HCT116 (cell line): ENCODE measurements at regions not wholly inside any gene's neighbourhood (a gene's known extent, or its start where the extent isn't known, plus 50 kb on each side); places are given as distances from the start of the nearest gene placed in this dataset.

Source experiments
- ATAC-seq: fragments of 200-7000 bp; cut with Tn5 transposase; 2 replicates; pipeline ENCODE4 v1.9.1; 2020; ENCODE audit warnings: mild to moderate bottlenecking, moderate library complexity
- BruUV-seq: library from RNA; stranded (reverse); fragments of 400-500 nt; replicated peaks from 2 replicates; lab custom pipeline; 2021; lab: Mats Ljungman, UMichigan
- CTCF ChIA-PET: fragments of 300-600 bp; sonication (Branson Sonifier 250); formaldehyde crosslinking; loops from one replicate; lab custom pipeline; 2021; ENCODE audit warnings: antibody characterized with exemption; lab: Charles Lee
- POLR2A ChIA-PET: fragments of 300-600, 350-600 bp; sonication (Branson Sonifier 250); formaldehyde crosslinking; loops from one replicate; lab custom pipeline; 2021; ENCODE audit warnings: antibody characterized with exemption; lab: Charles Lee
- RAD21 ChIA-PET, 2 experiments: fragments of 300-600 bp; sonication (Branson Sonifier 250); formaldehyde crosslinking; loops; one replicate each; lab custom pipeline; 2023; ENCODE audit warnings: low total read pairs in 2 of 2; ENCODE audit not compliant: uncharacterized antibody in 2 of 2, unreplicated experiment in 2 of 2, low non-redundant PET in 1 of 2; lab: Charles Lee
- DNase-seq: peaks from one replicate; pipeline ENCODE4 v3.0.0-alpha.2; 2010; ENCODE audit warnings: low read depth, low spot score
- H2AFZ ChIP-seq: fragments of 200-600 bp; shearing (Covaris generic), sonication (generic); 2 replicates; pipeline ENCODE4 v1.6.1; 2017; ENCODE audit warnings: low read depth, mixed run types, mixed read lengths, antibody characterized with exemption, low read length; ENCODE audit not compliant: poor library complexity, severe bottlenecking
- H3K27ac ChIP-seq: 2 replicates; pipeline ENCODE4 v1.5.1; 2012; ENCODE audit warnings: low read depth, low read length
- H3K27me3 ChIP-seq: fragments of 200-600 bp; sonication (generic); 2 replicates; pipeline ENCODE4 v1.6.1; 2016; ENCODE audit warnings: mixed run types, low read length, mixed read lengths; ENCODE audit not compliant: insufficient read depth
- H3K36me3 ChIP-seq, 2 experiments: fragments of 200-500 bp in 1 of 2; fragments of 200-600 bp in 1 of 2; sonication (Bioruptor generic) in 1 of 2; sonication (generic) in 1 of 2; 2 replicates each; pipeline versions ENCODE4 v1.5.1 to v1.6.1; 2014 to 2016; ENCODE audit warnings: low read length in 2 of 2, inconsistent platforms in 1 of 2, mixed read lengths in 1 of 2, mixed run types in 1 of 2; ENCODE audit not compliant: insufficient read depth in 2 of 2, control insufficient read depth in 1 of 2
- H3K4me1 ChIP-seq, 2 experiments: fragments of 200-600 bp in 1 of 2; sonication (generic) in 1 of 2; 2 replicates each; pipeline versions ENCODE4 v1.5.1 to v1.6.1; 2012 to 2017; ENCODE audit warnings: low read length in 2 of 2, inconsistent platforms in 1 of 2, mild to moderate bottlenecking in 1 of 2, mixed read lengths in 1 of 2, mixed run types in 1 of 2, moderate library complexity in 1 of 2; ENCODE audit not compliant: insufficient read depth in 2 of 2, control insufficient read depth in 1 of 2
- H3K4me2 ChIP-seq: fragments of 200-600 bp; sonication (generic); 2 replicates; pipeline ENCODE4 v1.6.1; 2017; ENCODE audit warnings: mixed run types, low read length, mixed read lengths
- H3K4me3 ChIP-seq, 2 experiments: fragments of 200-600 bp in 1 of 2; sonication (generic) in 1 of 2; replicated peaks in 1 of 2; 2 replicates each; pipeline ENCODE4 v1.5.1; 2011 to 2016; ENCODE audit warnings: low read length in 2 of 2, control low read depth in 1 of 2, low read depth in 1 of 2, mild to moderate bottlenecking in 1 of 2, mixed read lengths in 1 of 2, mixed run types in 1 of 2
- H3K79me2 ChIP-seq: fragments of 200-600 bp; sonication (generic); 2 replicates; pipeline ENCODE4 v1.6.1; 2017; ENCODE audit warnings: mild to moderate bottlenecking, mixed run types, low read length, moderate library complexity, mixed read lengths; ENCODE audit not compliant: insufficient read depth
- H3K9ac ChIP-seq: fragments of 200-600 bp; sonication (generic); 2 replicates; pipeline ENCODE4 v1.6.1; 2016; ENCODE audit warnings: low read length, mixed read lengths
- H3K9me2 ChIP-seq: fragments of 200-600 bp; sonication (generic), shearing (Covaris generic); 2 replicates; pipeline ENCODE4 v1.6.1; 2017; ENCODE audit warnings: mixed run types, mild to moderate bottlenecking, moderate library complexity; ENCODE audit not compliant: insufficient read depth
- H3K9me3 ChIP-seq, 2 experiments: fragments of 200-500 bp in 1 of 2; fragments of 200-600 bp in 1 of 2; sonication (Bioruptor generic) in 1 of 2; sonication (generic) in 1 of 2; 2 replicates each; pipeline ENCODE4 v1.6.1; 2014 to 2017; ENCODE audit warnings: low read length in 2 of 2, mixed read lengths in 2 of 2, inconsistent platforms in 1 of 2, low read depth in 1 of 2, mild to moderate bottlenecking in 1 of 2, mixed run types in 1 of 2, moderate library complexity in 1 of 2; ENCODE audit not compliant: control insufficient read depth in 1 of 2, insufficient read depth in 1 of 2
- H4K20me1 ChIP-seq: fragments of 200-600 bp; sonication (generic), shearing (Covaris generic); 2 replicates; pipeline ENCODE4 v1.6.1; 2017; ENCODE audit warnings: mixed run types, mild to moderate bottlenecking, moderate library complexity; ENCODE audit not compliant: insufficient read depth
- ATF3 ChIP-seq: IDR thresholded peaks from 2 replicates; pipeline ENCODE4 v1.6.1; 2012
- CBX3 ChIP-seq: IDR thresholded peaks from 2 replicates; pipeline ENCODE4 v1.6.1; 2012; ENCODE audit warnings: low read depth
- CEBPB ChIP-seq: IDR thresholded peaks from 2 replicates; pipeline ENCODE4 v1.6.1; 2012; ENCODE audit warnings: low read depth
- CTCF ChIP-seq, 3 experiments: fragments of 200-600 bp in 1 of 3; sonication (generic) in 1 of 3; IDR thresholded peaks in 2 of 3; conservative IDR thresholded peaks in 1 of 3; 2 replicates each; pipeline ENCODE4 v1.5.1; 2012 to 2017; ENCODE audit warnings: low read depth in 2 of 3, low read length in 2 of 3, antibody characterized with exemption in 1 of 3, borderline replicate concordance in 1 of 3, control low read depth in 1 of 3, mild to moderate bottlenecking in 1 of 3, mixed read lengths in 1 of 3, mixed run types in 1 of 3, moderate library complexity in 1 of 3; ENCODE audit not compliant: insufficient read depth in 1 of 3
- EGR1 ChIP-seq: IDR thresholded peaks from 2 replicates; pipeline ENCODE4 v1.6.1; 2012; ENCODE audit warnings: low read depth
- EZH2phosphoT487 ChIP-seq: fragments of 200-600 bp; IDR thresholded peaks from 2 replicates; pipeline ENCODE4 v1.6.1; 2018; ENCODE audit warnings: antibody characterized with exemption, borderline replicate concordance
- POLR2A ChIP-seq: IDR thresholded peaks from 2 replicates; pipeline ENCODE4 v1.7.0; 2011; ENCODE audit warnings: borderline replicate concordance; ENCODE audit not compliant: insufficient read depth, insufficient read length; ENCODE audit errors: extremely low read depth
- POLR2AphosphoS5 ChIP-seq: IDR thresholded peaks from 2 replicates; pipeline ENCODE4 v1.6.1; 2011; ENCODE audit warnings: mild to moderate bottlenecking, low read depth, low read length, moderate library complexity
- RAD21 ChIP-seq: IDR thresholded peaks from 2 replicates; pipeline ENCODE4 v1.6.1; 2012; ENCODE audit warnings: low read depth, mild to moderate bottlenecking
- REST ChIP-seq: IDR thresholded peaks from 2 replicates; pipeline ENCODE4 v1.6.1; 2012; ENCODE audit warnings: low read depth
- SP1 ChIP-seq: IDR thresholded peaks from 2 replicates; pipeline ENCODE4 v1.6.1; 2012; ENCODE audit warnings: low read depth
- SRF ChIP-seq: IDR thresholded peaks from 2 replicates; pipeline ENCODE4 v1.6.1; 2012; ENCODE audit warnings: low read depth
- TCF7L2 ChIP-seq: IDR thresholded peaks from 2 replicates; pipeline ENCODE4 v1.7.0; 2011; ENCODE audit warnings: borderline replicate concordance, inconsistent platforms; ENCODE audit not compliant: insufficient read depth, insufficient read length; ENCODE audit errors: extremely low read depth
- YY1 ChIP-seq: IDR thresholded peaks from 2 replicates; pipeline ENCODE4 v1.6.1; 2011; ENCODE audit warnings: low read length, low read depth, moderate library complexity, mild to moderate bottlenecking; ENCODE audit not compliant: insufficient replicate concordance; ENCODE audit errors: extremely low read depth
- ZBTB33 ChIP-seq: IDR thresholded peaks from 2 replicates; pipeline ENCODE4 v1.6.1; 2011; ENCODE audit warnings: mild to moderate bottlenecking, low read length, moderate library complexity; ENCODE audit not compliant: insufficient replicate concordance; ENCODE audit errors: extremely low read depth
- ZFX ChIP-seq: fragments of 450-650 bp; IDR thresholded peaks from 2 replicates; pipeline ENCODE4 v1.6.1; 2017
- ZNF274 ChIP-seq: fragments of 200-500 bp; sonication (Bioruptor generic); IDR thresholded peaks from 2 replicates; pipeline ENCODE4 v1.6.1; 2014; ENCODE audit warnings: mild to moderate bottlenecking, low read depth, low read length, inconsistent platforms
- intact Hi-C: fragments of 100-400 bp; cut with micrococcal nuclease; formaldehyde crosslinking; loops from 2 replicates; pipeline ENCODE4 v1.10.0; 2022

DNA sequence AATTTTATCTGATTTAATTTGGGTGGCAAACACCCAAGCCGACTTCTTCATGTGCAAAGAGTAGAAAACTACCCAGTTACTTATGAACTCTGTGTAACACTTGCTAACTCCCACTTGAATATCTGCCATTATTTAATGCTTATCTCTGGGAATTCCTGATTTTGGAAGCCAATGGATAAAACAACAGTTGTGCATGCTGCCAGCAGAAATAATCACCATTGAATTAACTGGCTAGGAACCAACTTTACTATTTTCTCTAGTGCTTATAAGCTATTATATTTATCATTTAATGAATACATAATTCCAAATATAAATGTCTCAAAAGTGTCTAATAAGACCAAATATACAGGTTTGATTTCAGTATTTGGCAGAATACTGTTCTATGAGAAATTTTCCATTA lies 85.7 kb downstream of the IZUMO3 start:
- intact Hi-C loops: no loop called here
- H3K9ac ChIP-seq: no peak overlapping the region

More for the DNA sequence above, 85.7 kb downstream of the IZUMO3 start:
- ATAC-seq: no peak
- no peak overlapping the region for H3K4me2 ChIP-seq
- no peak overlapping the region for H2AFZ ChIP-seq
- POLR2A ChIA-PET: no interaction called here
- TF ChIP-seq RAD21 (no peak), CEBPB (no peak), CTCF (IDR thresholded peaks at IDR 0.05 in 2 of 3, conservative IDR thresholded peaks at IDR 0.05 in 1 of 3; ENCODE audit: borderline replicate concordance in 1 of 3, insufficient read depth in 1 of 3, low read depth in 2 of 3, low read length in 2 of 3) (no peak), SP1 (no peak), EGR1 (no peak), REST (no peak), ZFX (no peak), SRF (no peak), POLR2AphosphoS5 (no peak), POLR2A (no peak), EZH2phosphoT487 (no peak), ZBTB33 (no peak), CBX3 (no peak), TCF7L2 (no peak), ATF3 (no peak), ZNF274 (no peak), YY1 (no peak)
- TF ChIP-seq, all 23 proteins: peak for 0
- no peaks in the 10 kb centered on the region for H3K27me3 ChIP-seq
- DNase-seq: no peak
- no TSS peak for BruUV-seq
- H3K9me3 ChIP-seq: peaks cover 0 to 30% of the 10 kb centered on the region in 2 experiments; a peak in 3 of 4 replicates
- H4K20me1 ChIP-seq: no peaks in the 10 kb centered on the region
- ChIA-PET RAD21 (no interaction called here), CTCF (no interaction called here)
- H3K27ac ChIP-seq: no peak overlapping the region
- H3K9me2 ChIP-seq: no peaks in the 10 kb centered on the region
- H3K4me3 ChIP-seq: no peak overlapping the region
- no peaks in the 10 kb centered on the region for H3K36me3 ChIP-seq
- H3K79me2 ChIP-seq: no peaks in the 10 kb centered on the region
- H3K4me1 ChIP-seq: no peaks in the 10 kb centered on the region
